ENCODE measurements at regions not wholly inside any gene's neighbourhood (a gene's known extent, or its start where the extent isn't known, plus 50 kb on each side); places are given as distances from the start of the nearest gene placed in this dataset.

GRCh38 chr16:64459402-64459801, 662.5 kb downstream of the CDH11 start:
- Histone ChIP-seq H3K9me3 (replicated peaks; ENCODE audit: control insufficient read depth, insufficient read depth, low read length) (no peaks in the 10 kb centered on the region), H3K9ac (ENCODE audit: control insufficient read depth, insufficient read depth, low read length) (no peak overlapping the region), H3K27ac (ENCODE audit: control insufficient read depth, insufficient read depth) (no peak overlapping the region), H3K4me1 (ENCODE audit: control insufficient read depth, insufficient read depth, low read length) (no peaks in the 10 kb centered on the region), H3K4me2 (ENCODE audit: control insufficient read depth, insufficient read depth) (no peak overlapping the region), H3K36me3 (ENCODE audit: control insufficient read depth in 2 of 2, insufficient read depth in 2 of 2, low read length in 1 of 2) (no peaks in the 10 kb centered on the region), H3K27me3 (replicated peaks in 1 of 2; ENCODE audit: control insufficient read depth in 2 of 2, insufficient read depth in 2 of 2, low read length in 1 of 2) (no peaks in the 10 kb centered on the region), H3K4me3 (no peak overlapping the region), H2AFZ (ENCODE audit: control insufficient read depth, low read depth, low read length) (no peak overlapping the region), H4K20me1 (ENCODE audit: control insufficient read depth, insufficient read depth) (no peaks in the 10 kb centered on the region), H3K79me2 (ENCODE audit: control insufficient read depth, insufficient read depth, low read length) (no peaks in the 10 kb centered on the region)
- SMC1A ChIA-PET (ENCODE audit: uncharacterized antibody, unreplicated experiment) = no interaction called here
- 12% methylated on average over 2 of the region's 2 CpGs for WGBS (ENCODE audit: insufficient coverage, insufficient replicate concordance, low lambda C conversion rate, missing lambda C conversion rate)
- intact Hi-C loops (cut with micrococcal nuclease; ENCODE audit: unreplicated experiment) (no loop called here), in situ Hi-C loops (cut with MboI) (no loop called here)
- DNase-seq (ENCODE audit: low read depth, low spot score) (no peak), ATAC-seq (no peak), FAIRE-seq (no peak)
- RAD21 ChIA-PET (ENCODE audit: unreplicated experiment) = no interaction called here
- POLR2A ChIA-PET = interaction anchor here (0.6 kb wide), 1 partner anchor 14 kb away, joined by 4 read pairs; no protein-coding TSS in a partner anchor
- CTCF ChIA-PET = interaction anchor here (0.8 kb wide), 1 partner anchor 659 kb away, joined by 3 read pairs; no protein-coding TSS in a partner anchor
- BruUV-seq (replicated peaks) = no TSS peak
- TF ChIP-seq ATF7 (IDR thresholded peaks at IDR 0.05; ENCODE audit: low read depth) = no peak
- TF ChIP-seq DPF2 (IDR thresholded peaks at IDR 0.05) = no peak
- TF ChIP-seq ZNF592 (IDR thresholded peaks at IDR 0.05) = no peak
- TF ChIP-seq HCFC1 (IDR thresholded peaks at IDR 0.05; ENCODE audit: low read length) = no peak
- no peak for TF ChIP-seq ZBTB40 (IDR thresholded peaks at IDR 0.05; ENCODE audit: borderline replicate concordance)
- no peak for TF ChIP-seq MYB (IDR thresholded peaks at IDR 0.05; ENCODE audit: borderline replicate concordance, low read depth, low read length)
- TF ChIP-seq SUZ12 (IDR thresholded peaks at IDR 0.05; ENCODE audit: unreplicated experiment) = no peak
- no peak for TF ChIP-seq ZNF384 (IDR thresholded peaks at IDR 0.05; ENCODE audit: borderline replicate concordance, low read depth, low read length)
- TF ChIP-seq CBFB (IDR thresholded peaks at IDR 0.05; ENCODE audit: low read depth) = no peak
- no peak for TF ChIP-seq SPI1 (IDR thresholded peaks at IDR 0.05; ENCODE audit: borderline replicate concordance, insufficient read depth, low read depth, low read length)
- TF ChIP-seq IRF3 (IDR thresholded peaks at IDR 0.05) = no peak
- TF ChIP-seq BCLAF1 (IDR thresholded peaks at IDR 0.05) = no peak
- no peak for TF ChIP-seq BMI1 (IDR thresholded peaks at IDR 0.05; ENCODE audit: borderline replicate concordance)
